HG02798 (cell line): ENCODE measurements at regions not wholly inside any gene's neighbourhood (a gene's known extent, or its start where the extent isn't known, plus 50 kb on each side); places are given as distances from the start of the nearest gene placed in this dataset.

ENCODE experiments used
- ATAC-seq: cut with Tn5 transposase; IDR thresholded peaks from one replicate; pipeline ENCODE4 v1.9.1; 2021; ENCODE audit warnings: mild to moderate bottlenecking; ENCODE audit not compliant: unreplicated experiment, poor library complexity

DNA sequence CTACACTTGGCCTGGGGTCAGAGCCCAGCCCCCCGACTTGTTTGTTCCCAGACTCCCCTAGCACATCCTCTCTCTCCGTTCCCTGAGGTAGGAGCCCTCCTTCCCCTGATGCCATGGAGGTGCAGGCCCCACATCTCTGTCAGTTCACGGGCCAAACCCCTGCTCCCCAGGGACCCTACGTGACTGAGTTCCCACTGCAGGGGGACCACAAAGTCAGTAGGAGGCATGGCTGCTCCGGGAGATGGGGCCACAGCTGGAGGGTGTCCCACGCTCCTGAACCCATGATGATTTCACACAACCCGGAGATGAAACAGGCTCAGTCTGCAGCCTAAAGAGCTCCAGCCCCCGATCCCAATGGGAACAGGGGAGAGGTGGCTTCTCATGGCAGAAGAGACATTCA, 272.2 kb downstream of the NPHP4 start:
- ATAC-seq = no peak

DNA sequence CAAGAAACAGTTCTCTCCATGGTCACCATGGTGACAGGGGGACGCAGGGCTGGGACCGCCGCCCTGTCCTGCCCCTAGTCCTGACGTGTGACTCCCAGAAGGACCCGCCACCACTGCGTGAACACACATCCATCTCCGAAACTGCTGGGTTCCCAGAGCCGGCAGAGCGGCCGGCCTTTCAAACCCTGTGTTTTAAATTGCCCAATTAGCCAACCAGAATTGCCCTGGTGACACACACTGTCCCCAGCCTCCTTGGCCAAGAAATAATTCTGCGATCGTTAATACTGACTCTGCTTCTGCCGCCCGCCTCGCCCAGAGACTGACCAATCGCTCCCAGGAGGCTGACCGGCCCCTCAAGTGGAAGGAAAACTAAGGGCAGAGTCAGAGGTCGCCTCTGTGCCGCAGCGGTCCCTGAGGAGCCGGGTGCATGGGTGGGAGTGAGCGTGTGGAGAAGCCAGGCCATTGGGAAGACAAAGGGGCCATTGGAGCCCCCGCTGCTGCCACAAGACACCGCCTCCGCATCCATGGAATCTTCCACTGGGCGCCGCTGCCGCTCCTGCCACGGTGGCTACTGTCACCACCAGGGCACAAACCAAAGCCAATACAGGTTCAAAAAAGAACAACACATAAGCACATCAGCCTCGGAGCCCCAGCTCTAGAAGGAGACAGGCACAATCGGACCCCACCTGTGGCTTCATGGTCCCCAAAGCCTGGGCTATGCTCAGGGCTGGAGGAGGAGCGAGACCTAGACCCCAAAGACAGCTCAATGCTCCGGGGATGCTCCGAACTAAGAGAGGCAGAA, 273.2 kb downstream of the NPHP4 start:
- ATAC-seq = no peak

DNA sequence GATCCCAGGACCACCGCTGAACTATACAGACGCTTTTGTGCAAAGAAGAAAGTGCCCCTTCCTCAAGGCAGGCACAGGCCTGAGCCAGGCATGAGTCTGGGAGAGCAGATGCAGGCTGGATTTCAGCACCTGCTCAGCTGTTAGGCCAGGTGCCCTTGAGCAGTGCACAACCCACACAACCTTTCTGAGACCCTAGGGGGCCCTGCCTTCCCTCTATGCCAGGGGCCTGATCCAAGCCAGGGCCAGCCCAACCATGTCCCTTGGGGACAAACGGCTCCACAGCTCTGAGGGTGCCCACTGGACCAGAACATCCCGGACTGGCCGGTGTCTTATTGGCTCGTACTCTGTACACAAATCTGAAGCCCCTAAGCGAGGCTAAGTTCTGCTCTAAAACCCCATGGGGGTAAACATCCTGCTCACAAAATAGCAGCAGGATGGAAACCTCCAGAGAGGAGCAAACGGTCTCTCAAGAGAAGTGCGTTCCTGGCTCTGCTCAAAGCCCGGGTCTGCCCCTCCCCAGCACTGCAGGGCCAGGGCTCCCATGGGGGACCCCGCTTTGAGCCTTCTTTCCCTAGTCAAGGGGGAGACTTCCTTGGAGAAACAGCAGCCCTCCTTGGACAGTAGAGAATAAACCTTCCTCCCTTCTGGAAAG, 275.1 kb downstream of the NPHP4 start:
- no peak for ATAC-seq

DNA sequence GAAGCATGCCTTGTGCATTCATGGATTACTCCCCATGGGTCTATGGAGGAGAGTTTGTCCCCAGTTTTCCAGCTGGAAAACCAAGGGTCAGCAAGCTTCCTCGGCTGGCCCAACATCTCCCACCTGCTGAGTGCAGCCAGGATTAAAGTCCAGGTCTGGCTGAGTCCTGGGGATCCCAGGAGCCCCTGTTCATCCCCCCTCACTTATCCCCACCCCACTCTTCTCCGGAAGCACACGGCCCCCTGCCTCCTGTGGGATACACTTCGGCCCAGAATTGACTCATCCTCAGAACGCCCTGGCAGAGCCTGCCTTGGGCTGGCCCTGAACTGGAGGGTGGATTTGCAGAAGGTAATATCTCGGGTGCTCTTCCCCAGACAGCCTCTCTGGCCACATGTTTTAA, 276.1 kb downstream of the NPHP4 start:
- ATAC-seq = no peak

DNA sequence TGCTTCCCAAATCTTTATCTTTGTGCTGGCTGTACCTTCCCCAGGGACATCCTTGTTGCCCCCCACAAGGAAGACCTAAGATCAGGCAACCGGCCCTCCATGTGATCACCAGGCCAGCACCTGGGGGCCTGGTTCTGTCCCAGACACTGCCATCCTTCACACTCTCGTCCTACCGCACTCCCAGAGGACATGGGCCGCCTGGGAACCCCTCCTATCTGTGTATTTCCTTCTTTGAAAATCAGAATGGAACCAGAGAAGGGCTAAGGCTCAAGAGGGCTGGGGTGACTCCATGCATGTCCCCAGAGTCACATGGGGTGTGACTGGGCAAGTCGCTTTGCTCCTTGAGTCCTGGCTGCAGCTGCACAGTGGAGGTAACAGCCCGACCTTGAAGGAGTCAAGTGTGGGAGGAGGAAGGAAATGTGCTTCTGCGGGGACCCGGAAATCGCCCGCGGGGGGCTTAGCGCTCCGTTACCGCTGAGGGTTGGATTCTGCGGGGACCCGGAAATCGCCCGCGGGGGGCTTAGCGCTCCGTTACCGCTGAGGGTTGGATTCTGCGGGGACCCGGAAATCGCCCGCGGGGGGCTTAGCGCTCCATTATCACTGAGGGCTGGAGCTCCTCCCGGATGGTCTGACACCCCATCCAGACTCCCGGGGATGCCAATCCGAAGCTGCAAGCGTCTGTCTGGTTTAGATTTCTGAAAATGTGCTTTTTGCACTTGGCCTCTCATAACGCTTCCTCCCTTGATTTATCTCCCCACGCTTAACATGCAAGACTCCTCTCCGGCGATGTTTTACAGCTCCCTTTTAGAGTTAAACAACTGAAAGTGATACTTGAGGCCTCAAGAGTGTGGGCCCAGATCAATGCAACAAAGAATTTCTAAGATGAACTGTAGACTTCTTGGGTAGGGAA, 278.9 kb downstream of the NPHP4 start:
- ATAC-seq = no peak

DNA sequence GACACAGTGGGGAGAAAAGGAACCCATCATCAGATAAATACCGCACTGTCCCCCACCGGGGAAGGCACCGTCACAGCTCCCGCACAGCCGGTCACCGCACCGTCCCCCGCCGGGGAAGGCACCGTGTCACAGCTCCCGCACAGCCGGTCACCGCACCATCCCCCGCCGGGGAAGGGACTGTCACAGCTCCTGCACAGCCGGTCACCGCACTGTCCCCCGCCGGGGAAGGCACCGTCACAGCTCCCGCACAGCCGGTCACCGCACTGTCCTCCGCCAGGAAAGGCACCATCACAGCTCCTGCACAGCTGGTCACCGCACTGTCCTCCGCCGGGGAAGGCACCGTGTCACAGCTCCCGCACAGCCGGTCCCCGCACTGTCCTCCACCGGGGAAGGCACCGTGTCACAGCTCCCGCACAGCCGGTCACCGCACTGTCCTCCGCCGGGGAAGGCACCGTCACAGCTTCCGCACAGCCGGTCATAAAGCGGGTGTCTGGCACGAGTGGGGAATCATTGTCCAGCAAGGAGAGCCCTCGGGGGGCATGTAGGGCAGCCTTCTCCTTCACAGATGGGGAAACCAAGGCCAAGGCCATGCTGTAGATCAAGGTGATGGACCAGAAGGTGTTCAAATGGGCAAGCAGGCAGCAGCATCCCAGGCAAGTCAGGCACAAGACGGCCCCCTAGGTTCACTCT, 280.1 kb downstream of the NPHP4 start:
- no peak for ATAC-seq

DNA sequence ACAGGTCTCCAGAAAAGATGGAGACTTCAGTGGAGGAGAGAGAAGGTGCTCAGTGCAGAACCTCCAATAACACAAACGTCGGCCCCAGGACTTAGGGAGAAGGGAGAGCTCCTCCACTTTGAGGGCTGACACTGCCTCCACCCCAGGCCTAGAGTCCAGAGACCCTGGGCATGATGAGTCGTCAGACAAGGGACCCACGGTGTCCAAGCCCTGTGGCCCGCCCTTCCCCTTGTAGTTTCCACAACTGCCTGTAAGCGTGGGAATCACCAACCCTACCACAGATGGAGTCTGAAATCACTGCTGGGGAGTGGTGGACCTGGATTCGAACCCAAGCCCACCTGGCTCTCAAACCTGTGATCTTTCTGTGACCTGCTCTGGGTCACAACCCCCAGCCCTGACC, 281.1 kb downstream of the NPHP4 start:
- ATAC-seq = no peak

DNA sequence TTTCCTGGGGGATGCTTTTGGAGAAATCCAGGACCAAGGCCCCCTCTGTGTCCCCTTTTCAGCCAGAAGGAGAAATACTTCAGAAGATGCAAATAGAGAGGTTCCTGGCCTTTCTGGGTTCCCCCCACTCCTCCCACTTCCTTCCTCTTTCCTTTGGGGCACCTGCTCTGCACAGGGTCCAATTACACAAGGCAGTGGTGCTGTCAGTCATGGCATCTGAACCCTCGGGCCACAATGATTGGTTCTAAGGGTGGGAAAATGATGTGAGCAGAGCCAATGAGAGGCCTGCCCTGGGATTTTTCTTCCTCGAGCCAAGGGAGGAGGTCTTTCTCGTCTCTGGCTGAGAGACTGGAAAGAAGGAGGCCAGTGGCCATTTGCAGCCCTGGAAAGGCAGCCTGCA, 282.2 kb downstream of the NPHP4 start:
- ATAC-seq = no peak

DNA sequence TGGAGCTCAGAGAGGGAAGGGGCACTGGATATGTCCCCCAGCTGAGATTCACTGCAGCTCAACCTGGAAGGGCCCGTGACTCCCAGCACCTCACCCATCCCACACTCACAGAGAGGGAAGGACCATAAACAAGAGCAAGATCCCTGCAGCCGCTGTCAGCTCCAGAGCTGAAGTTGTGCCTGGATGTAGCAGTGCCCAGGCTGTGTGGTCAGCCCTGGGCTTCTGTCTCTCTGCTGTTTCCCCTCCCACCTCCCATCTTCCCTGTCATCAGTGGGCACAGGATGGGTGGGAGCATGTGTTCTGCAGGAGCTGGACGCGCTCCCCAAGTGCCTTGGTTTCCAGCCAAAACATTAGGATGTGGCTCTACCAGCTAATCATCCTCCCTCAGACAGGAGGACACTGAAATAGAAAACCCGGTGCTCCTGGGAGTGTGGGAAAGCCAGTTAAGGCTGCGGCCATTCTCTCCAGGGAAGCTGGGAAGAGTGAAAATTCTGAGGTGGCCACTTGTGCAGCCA, 282.7 kb downstream of the NPHP4 start:
- no peak for ATAC-seq

DNA sequence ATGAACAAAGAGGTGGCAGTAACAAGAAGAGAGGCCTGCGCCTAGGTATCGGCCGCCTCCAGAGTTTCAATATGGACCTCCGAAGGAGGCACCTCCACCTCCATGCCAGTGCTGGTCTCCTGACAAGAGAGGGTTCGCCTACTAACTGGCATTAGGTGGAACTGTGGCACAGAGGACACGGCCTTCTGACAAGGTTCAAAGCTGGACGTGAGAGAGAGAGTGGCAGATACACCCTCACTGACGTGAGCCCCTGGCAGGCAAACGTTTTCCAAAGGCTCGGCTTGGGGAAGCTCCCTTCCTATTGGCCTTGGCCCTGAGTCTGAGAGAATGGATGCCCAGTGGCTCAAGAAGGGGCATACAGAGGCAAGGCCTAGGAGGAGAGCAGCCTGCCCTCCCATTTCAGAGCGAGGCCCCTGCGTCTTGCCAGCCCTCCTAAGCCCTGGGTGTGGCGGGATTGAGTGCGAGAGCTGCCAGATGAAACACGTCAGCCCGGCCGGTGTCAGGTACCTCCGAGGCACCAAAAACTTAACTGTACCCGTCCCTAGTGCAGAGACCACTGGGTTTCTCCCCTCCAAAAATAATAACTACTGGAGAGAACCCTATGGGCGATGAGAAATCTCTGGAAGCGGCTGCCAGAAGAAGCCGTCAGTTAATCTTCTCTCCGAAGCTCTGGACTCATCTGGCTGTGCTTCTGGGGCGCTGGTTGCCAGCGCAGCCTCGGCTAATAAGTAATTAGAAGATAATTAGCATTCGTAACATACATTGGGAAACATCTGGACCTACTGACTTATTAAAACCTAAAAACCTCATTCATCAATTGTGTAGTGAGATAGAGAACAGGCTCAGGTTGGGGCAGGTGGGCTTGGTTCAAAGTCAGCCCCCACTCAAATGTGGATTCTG, 283.6 kb downstream of the NPHP4 start:
- no peak for ATAC-seq

DNA sequence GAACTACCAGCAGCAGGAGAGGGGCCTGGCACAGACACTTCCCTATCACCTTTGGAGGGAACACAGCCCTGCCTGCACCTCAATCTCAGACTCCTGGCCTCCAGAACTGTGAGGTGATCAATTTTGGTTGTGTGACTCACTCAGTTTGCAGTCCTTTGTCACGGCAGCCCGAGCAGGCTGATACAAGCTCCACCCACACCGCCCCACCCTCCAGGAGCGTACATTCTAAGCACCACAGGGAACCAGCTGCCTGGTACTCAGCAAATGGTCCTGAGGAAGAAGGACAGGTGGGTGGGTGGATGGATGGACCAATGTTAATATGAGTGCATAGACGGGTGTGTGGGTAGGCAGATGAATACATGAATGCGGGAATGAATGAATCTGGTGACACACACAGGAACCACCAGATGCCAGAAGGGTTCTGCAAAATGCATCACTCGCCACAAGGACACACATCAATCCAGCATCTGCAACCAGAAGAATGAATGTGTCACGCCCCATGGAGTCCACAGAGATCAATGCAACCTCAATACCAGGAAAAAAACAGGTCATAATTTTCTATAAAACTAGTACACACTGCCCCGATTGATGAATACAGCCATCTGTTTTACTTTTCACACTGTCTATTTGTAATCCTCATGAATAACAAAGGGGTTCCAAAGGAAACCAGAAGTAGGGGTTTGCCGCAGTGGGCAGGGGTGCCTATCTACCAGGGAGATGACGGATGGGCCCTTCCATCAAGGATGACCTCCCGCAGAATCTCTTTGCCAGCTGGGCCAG, 284.5 kb downstream of the NPHP4 start:
- no peak for ATAC-seq

DNA sequence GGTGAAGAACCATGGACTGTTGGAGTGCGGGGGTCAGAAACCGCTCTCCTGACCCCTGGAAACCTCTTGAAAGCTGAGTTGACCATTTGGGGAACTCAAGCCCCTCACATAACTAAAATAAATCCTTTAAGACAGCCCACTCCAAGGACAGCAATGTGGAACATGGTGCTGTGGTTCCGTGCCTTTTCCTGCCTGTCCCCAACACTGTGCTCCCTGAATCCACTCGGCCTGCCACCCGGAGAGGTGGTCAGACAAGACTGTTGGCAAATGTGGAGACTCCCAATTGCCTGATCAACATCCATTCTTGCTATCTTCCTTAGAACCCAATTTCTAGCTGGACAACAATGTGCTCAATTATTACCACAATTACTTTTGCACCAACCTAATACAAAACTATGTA, 286.0 kb downstream of the NPHP4 start:
- ATAC-seq = no peak

DNA sequence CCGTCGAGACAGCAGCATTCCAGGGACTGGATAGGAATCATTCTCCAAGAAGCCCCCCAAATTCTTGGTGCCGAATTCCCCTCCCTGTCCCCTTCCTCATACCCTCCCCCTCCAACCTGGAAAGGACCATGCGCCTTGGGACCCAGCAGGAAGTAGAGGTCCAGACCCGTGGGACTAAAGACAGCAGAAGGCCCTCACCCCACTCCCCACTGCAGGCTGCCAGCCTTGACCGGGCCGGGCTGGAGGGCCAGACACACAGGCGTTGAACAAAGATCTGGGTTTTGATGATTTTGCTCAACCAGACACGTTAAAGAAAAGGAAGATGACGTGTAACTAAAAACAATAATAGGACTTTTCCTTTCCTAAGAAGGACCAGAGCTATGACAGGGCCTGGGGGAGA, 286.5 kb downstream of the NPHP4 start:
- ATAC-seq = no peak

DNA sequence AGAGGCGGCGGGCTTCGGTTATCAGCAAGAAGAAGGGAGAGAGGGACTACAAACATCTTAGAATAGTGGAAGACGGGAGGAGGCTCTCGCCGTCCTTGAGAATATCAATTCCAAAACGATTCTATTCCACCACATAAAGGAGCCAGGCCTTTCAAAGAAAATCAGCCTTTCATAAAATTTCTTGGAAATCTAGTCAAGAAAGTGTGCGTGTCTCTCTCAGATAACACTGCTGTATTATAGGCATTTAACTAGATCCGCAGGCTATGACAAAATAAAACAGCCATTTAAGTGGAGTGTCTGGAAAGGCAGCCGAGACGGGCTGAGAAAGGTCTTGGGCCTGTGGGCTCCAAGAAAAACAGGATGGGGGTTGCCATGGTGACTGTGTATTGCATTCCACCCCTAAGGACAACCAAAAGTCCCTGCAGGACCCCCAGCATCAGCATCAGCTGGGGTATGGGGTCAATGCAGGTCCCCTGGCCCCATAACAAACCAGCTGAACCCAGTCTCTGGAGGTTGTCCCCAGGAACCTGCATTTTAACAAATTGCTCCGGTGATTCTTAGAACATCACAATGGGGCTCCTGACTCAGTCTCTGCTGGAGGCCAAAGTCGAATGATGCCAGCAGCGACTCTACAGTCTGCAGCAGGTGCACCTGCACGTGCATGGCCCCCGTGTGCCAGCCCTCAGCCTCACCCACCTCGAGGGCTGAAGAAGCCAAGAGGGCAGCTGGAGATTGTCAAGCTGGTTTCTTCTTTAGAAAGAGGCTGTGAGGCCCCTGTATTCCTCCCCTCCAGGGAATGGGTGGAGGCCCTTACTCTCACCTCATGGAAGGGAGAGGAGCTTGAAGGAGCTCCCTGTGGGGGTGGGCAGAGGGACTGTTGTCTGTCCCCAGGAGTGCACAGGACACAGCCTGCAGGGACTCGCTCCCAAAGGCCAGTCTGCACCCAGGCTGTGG, 287.4 kb downstream of the NPHP4 start:
- no peak for ATAC-seq

DNA sequence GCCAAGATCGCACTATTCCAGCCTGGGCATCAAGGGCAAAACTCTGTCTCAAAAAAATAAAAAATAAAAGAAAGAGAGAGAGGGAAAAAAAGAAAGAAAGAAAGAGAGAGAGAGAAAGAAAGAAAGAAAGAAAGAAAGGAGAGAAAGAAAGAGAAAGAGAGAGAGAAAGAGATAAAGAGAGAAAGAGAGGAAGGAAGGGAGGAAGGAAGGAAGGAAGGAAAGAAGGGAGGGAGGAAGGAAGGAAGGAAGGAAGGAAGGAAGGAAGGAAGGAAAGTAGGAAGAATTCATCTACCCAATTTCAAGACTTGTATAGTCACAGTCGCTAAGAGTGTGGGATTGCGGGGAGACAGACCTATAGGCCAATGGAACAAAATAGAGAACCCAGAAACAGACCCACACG, 290.6 kb downstream of the NPHP4 start:
- no peak for ATAC-seq

DNA sequence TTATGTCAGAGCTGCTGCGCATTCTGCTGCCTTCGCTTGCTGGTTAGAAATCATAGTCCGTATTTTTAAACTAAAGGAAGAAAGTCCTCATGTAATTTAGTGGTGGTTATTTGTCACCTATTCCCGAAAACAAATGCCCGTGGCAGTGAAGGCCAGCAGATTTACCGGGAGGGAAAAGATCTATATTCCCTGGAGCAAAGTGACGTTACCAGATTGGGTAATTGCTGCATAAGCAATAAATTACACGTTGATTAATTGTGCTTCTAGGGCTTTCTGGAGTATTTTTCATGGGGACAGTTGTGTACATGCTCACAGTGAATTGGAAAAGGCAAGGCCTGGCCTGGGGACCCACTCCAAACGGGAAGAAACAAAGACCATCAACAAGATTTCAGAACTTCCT, 298.7 kb downstream of the NPHP4 start:
- ATAC-seq = no peak

DNA sequence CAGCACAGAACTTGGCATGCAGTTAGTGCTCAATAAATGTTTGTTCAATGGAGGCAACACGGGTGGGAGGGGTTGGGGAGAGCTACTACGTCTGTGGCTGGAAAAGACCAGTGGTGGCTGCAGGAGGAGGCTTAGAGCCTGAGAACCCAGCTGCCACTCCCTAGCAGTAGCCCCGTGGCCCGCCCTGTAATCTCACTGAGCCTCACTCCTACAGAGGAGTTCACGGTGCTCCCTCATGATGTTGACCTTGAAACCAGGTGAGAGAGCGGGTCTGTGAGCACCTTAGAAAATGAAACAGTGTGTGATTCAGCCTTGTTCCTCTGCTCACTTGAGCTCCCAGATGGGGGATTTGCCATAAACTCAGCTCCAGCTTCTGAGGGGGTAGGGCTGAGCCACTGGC, 299.6 kb downstream of the NPHP4 start:
- ATAC-seq = no peak
